Neural cell (in vitro differentiated cells): ENCODE measurements at regions not wholly inside any gene's neighbourhood (a gene's known extent, or its start where the extent isn't known, plus 50 kb on each side); places are given as distances from the start of the nearest gene placed in this dataset.

ENCODE experiments used
- H2AFZ ChIP-seq: fragments of 200-600, 300-800 bp; sonication (generic), shearing (Covaris generic); 2 replicates; pipeline ENCODE4 v1.6.0; 2014; ENCODE audit warnings: low read depth, mild to moderate bottlenecking, antibody characterized with exemption, low read length, moderate library complexity
- H3F3A ChIP-seq: fragments of 200-600 bp; shearing (Covaris generic); 2 replicates; pipeline ENCODE4 v1.6.1; 2016; ENCODE audit warnings: mild to moderate bottlenecking, moderate library complexity, mixed read lengths, antibody characterized with exemption, low read length; ENCODE audit not compliant: insufficient read depth, poor library complexity, severe bottlenecking
- H3K27ac ChIP-seq: fragments of 200-600, 300-800 bp; sonication (generic), shearing (Covaris generic); 2 replicates; pipeline ENCODE4 v1.5.1; 2014; ENCODE audit warnings: mild to moderate bottlenecking, low read length, moderate library complexity
- H3K27me3 ChIP-seq: fragments of 300-800, 200-600 bp; sonication (generic), shearing (Covaris generic); 2 replicates; pipeline ENCODE4 v1.6.0; 2014; ENCODE audit warnings: mild to moderate bottlenecking, low read depth, low read length, moderate library complexity; ENCODE audit not compliant: insufficient read depth
- H3K36me3 ChIP-seq: fragments of 300-800, 200-600 bp; sonication (generic), shearing (Covaris generic); 2 replicates; pipeline ENCODE4 v1.5.1; 2014; ENCODE audit warnings: mild to moderate bottlenecking, antibody characterized with exemption, low read length, moderate library complexity; ENCODE audit not compliant: insufficient read depth
- H3K4me2 ChIP-seq: fragments of 300-800, 200-600 bp; sonication (generic), shearing (Covaris generic); 2 replicates; pipeline ENCODE4 v1.6.0; 2014; ENCODE audit warnings: mild to moderate bottlenecking, low read length
- H3K4me3 ChIP-seq: fragments of 300-800, 200-600 bp; sonication (generic), shearing (Covaris generic); 2 replicates; pipeline ENCODE4 v1.5.1; 2014; ENCODE audit warnings: mild to moderate bottlenecking, low read length, moderate library complexity
- H3K79me2 ChIP-seq: fragments of 200-600 bp; shearing (Covaris generic); replicated peaks from 2 replicates; pipeline ENCODE4 v1.6.0; 2014; ENCODE audit warnings: mild to moderate bottlenecking, low read length, moderate library complexity; ENCODE audit not compliant: insufficient read depth
- H3K9ac ChIP-seq: fragments of 300-800, 200-600 bp; sonication (generic), shearing (Covaris generic); 2 replicates; pipeline ENCODE4 v1.6.1; 2016; ENCODE audit warnings: mild to moderate bottlenecking, low read length, mixed read lengths
- H3K9me2 ChIP-seq: fragments of 200-600 bp; shearing (Covaris generic); 2 replicates; pipeline ENCODE4 v1.6.1; 2016; ENCODE audit warnings: mild to moderate bottlenecking, low read length, mixed read lengths; ENCODE audit not compliant: insufficient read depth
- H3K9me3 ChIP-seq: fragments of 200-600, 300-800 bp; sonication (generic), shearing (Covaris generic); 2 replicates; pipeline ENCODE4 v1.6.1; 2016; ENCODE audit warnings: mild to moderate bottlenecking, mixed run types, low read length, moderate library complexity, mixed read lengths
- H4K20me1 ChIP-seq: fragments of 200-600 bp; shearing (Covaris generic); 2 replicates; pipeline ENCODE4 v1.6.1; 2016; ENCODE audit warnings: mild to moderate bottlenecking, mixed run types; ENCODE audit not compliant: insufficient read depth
- CTCF ChIP-seq: fragments of 450-650 bp; IDR thresholded peaks from 2 replicates; pipeline ENCODE4 v1.5.1; 2014; ENCODE audit warnings: antibody characterized with exemption, mild to moderate bottlenecking, moderate library complexity; ENCODE audit not compliant: poor library complexity, severe bottlenecking
- EP300 ChIP-seq: fragments of 450-650 bp; conservative IDR thresholded peaks from 2 replicates; pipeline ENCODE4 v1.6.1; 2014; ENCODE audit warnings: antibody characterized with exemption, mild to moderate bottlenecking, moderate library complexity; ENCODE audit not compliant: poor library complexity, severe bottlenecking
- EZH2 ChIP-seq: fragments of 200-600, 300-800 bp; shearing (Covaris generic), sonication (generic); IDR thresholded peaks from 2 replicates; pipeline ENCODE4 v1.6.1; 2014; ENCODE audit warnings: antibody characterized with exemption, low read length, borderline replicate concordance, mild to moderate bottlenecking; ENCODE audit not compliant: insufficient read depth, poor library complexity, severe bottlenecking
- MXI1 ChIP-seq: fragments of 450-650 bp; conservative IDR thresholded peaks from 2 replicates; pipeline ENCODE4 v1.6.1; 2014; ENCODE audit warnings: antibody characterized with exemption, mild to moderate bottlenecking; ENCODE audit not compliant: poor library complexity, severe bottlenecking
- POLR2AphosphoS5 ChIP-seq: IDR thresholded peaks from 2 replicates; pipeline ENCODE4 v1.6.1; 2012
- RAD21 ChIP-seq: fragments of 450-650 bp; conservative IDR thresholded peaks from 2 replicates; pipeline ENCODE4 v1.6.1; 2014; ENCODE audit warnings: antibody characterized with exemption, mild to moderate bottlenecking, moderate library complexity
- SMC3 ChIP-seq: fragments of 450-650 bp; conservative IDR thresholded peaks from 2 replicates; pipeline ENCODE4 v1.6.1; 2014; ENCODE audit warnings: antibody characterized with exemption, mild to moderate bottlenecking, moderate library complexity; ENCODE audit not compliant: poor library complexity
- TAF1 ChIP-seq: IDR thresholded peaks from 2 replicates; pipeline ENCODE4 v1.6.1; 2012; ENCODE audit warnings: low read depth
- TF ChIP-seq, protein P1 (sequence below): IDR thresholded peaks from 2 replicates; pipeline ENCODE4 v1.6.1; 2012; ENCODE audit warnings: borderline replicate concordance

GRCh38 chr13:50686551-50686950, 156.9 kb downstream of the DLEU7 start:
- Histone ChIP-seq H3K4me3 (no peak overlapping the region), H3K9me2 (no peaks in the 10 kb centered on the region), H2AFZ (no peak overlapping the region), H3F3A (no peaks in the 10 kb centered on the region), H3K27ac (no peak overlapping the region), H3K36me3 (no peaks in the 10 kb centered on the region), H3K27me3 (no peaks in the 10 kb centered on the region), H3K9ac (no peak overlapping the region), H3K9me3 (no peaks in the 10 kb centered on the region), H3K79me2 (no peaks in the 10 kb centered on the region), H4K20me1 (no peaks in the 10 kb centered on the region), H3K4me2 (no peak overlapping the region)
- TF ChIP-seq SMC3, result no peak
- TF ChIP-seq, protein P1, sequence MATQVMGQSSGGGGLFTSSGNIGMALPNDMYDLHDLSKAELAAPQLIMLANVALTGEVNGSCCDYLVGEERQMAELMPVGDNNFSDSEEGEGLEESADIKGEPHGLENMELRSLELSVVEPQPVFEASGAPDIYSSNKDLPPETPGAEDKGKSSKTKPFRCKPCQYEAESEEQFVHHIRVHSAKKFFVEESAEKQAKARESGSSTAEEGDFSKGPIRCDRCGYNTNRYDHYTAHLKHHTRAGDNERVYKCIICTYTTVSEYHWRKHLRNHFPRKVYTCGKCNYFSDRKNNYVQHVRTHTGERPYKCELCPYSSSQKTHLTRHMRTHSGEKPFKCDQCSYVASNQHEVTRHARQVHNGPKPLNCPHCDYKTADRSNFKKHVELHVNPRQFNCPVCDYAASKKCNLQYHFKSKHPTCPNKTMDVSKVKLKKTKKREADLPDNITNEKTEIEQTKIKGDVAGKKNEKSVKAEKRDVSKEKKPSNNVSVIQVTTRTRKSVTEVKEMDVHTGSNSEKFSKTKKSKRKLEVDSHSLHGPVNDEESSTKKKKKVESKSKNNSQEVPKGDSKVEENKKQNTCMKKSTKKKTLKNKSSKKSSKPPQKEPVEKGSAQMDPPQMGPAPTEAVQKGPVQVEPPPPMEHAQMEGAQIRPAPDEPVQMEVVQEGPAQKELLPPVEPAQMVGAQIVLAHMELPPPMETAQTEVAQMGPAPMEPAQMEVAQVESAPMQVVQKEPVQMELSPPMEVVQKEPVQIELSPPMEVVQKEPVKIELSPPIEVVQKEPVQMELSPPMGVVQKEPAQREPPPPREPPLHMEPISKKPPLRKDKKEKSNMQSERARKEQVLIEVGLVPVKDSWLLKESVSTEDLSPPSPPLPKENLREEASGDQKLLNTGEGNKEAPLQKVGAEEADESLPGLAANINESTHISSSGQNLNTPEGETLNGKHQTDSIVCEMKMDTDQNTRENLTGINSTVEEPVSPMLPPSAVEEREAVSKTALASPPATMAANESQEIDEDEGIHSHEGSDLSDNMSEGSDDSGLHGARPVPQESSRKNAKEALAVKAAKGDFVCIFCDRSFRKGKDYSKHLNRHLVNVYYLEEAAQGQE, result no peak
- TF ChIP-seq TAF1, result no peak
- no peak for TF ChIP-seq CTCF
- TF ChIP-seq MXI1, result no peak
- TF ChIP-seq RAD21, result no peak
- TF ChIP-seq POLR2AphosphoS5, result no peak
- TF ChIP-seq EP300, result no peak
- no peak for TF ChIP-seq EZH2

GRCh38 chr13:50687545-50687944, 155.9 kb downstream of the DLEU7 start:
- Histone ChIP-seq H3K9me2 (no peaks in the 10 kb centered on the region), H2AFZ (no peak overlapping the region), H3K4me3 (no peak overlapping the region), H3K4me2 (no peak overlapping the region), H3K36me3 (no peaks in the 10 kb centered on the region), H3K79me2 (no peaks in the 10 kb centered on the region), H4K20me1 (no peaks in the 10 kb centered on the region), H3F3A (no peaks in the 10 kb centered on the region), H3K27me3 (no peaks in the 10 kb centered on the region), H3K27ac (no peak overlapping the region), H3K9me3 (no peaks in the 10 kb centered on the region), H3K9ac (no peak overlapping the region)
- TF ChIP-seq RAD21 (no peak), MXI1 (no peak)

DNA sequence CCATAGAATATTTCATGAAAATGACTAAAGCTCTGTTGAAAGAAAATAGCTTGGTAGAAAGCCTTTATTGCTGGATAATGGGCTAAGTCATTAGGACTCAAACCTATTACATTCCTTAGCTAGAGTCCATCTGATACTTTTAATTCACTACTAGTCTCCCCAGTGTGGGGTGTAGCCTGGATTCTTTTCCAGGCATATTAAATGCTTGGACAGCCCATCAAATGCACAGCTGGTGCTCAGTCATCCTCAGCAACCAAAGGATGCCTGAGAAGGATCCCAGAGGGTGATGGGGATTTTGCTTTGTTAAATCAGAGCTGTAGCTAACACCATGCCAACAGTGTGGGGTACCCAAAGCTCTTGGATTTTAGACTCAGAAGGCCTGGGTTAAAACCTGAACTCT, 153.5 kb downstream of the DLEU7 start:
- Histone ChIP-seq H3K27ac (no peak overlapping the region), H3K4me3 (no peak overlapping the region), H3F3A (no peaks in the 10 kb centered on the region), H3K9me2 (no peaks in the 10 kb centered on the region), H3K9me3 (no peaks in the 10 kb centered on the region), H3K27me3 (no peaks in the 10 kb centered on the region), H3K9ac (no peak overlapping the region), H2AFZ (no peak overlapping the region), H3K79me2 (no peaks in the 10 kb centered on the region), H4K20me1 (no peaks in the 10 kb centered on the region), H3K36me3 (no peaks in the 10 kb centered on the region), H3K4me2 (no peak overlapping the region)
- TF ChIP-seq CTCF (no peak), POLR2AphosphoS5 (no peak), SMC3 (no peak), EZH2 (no peak)
- TF ChIP-seq, protein P1, result no peak
